Limb (tissue), 2 donors: ENCODE measurements at regions not wholly inside any gene's neighbourhood (a gene's known extent, or its start where the extent isn't known, plus 50 kb on each side); places are given as distances from the start of the nearest gene placed in this dataset.
A peak's percentile ranks its signal among the peaks of the same experiment; 100 is the strongest.
"Not testable (repeated sequence)": the region's sequence is repeated elsewhere in the genome, so short reads cannot be mapped to it uniquely, and the experiment has no call there.

ENCODE experiments used
- DNase-seq, 2 donors: peaks; one replicate each; pipeline ENCODE4 v3.0.0-alpha.2; 2016; ENCODE audit errors: extremely low spot score in 2 of 2

- DNase-seq = no peak
These were observed 54.4 kb upstream of the BMP4 start for GRCh38 chr14:54010981-54011380.

GRCh38 chr14:54023027-54023426 is 66.4 kb upstream of the BMP4 start:
- no peak for DNase-seq

- no peak for DNase-seq
These were observed 69.0 kb upstream of the BMP4 start for GRCh38 chr14:54025661-54026060.

- no peak for DNase-seq
These were observed 70.0 kb upstream of the BMP4 start for GRCh38 chr14:54026671-54027070.

GRCh38 chr14:54030996-54031395 is 74.4 kb upstream of the BMP4 start:
- DNase-seq = not testable (repeated sequence)

GRCh38 chr14:54033285-54033684 is 76.7 kb upstream of the BMP4 start:
- DNase-seq = not testable (repeated sequence)

- DNase-seq = no peak
These were observed 82.1 kb upstream of the BMP4 start for GRCh38 chr14:54038724-54039123.

- DNase-seq = no peak
These were observed 82.7 kb upstream of the BMP4 start for GRCh38 chr14:54039311-54039710.

- DNase-seq = no peak
These were observed 84.2 kb upstream of the BMP4 start for GRCh38 chr14:54040846-54041245.

GRCh38 chr14:54046250-54046649 is 89.6 kb upstream of the BMP4 start:
- DNase-seq = no peak

- no peak for DNase-seq
These were observed 91.2 kb upstream of the BMP4 start for GRCh38 chr14:54047645-54048308.

- DNase-seq = no peak
These were observed 91.7 kb upstream of the BMP4 start for GRCh38 chr14:54048311-54048710.

GRCh38 chr14:54048736-54049135 is 92.1 kb upstream of the BMP4 start:
- DNase-seq = no peak

GRCh38 chr14:54050759-54051158 is 94.1 kb upstream of the BMP4 start:
- no peak for DNase-seq

- no peak for DNase-seq
These were observed 96.2 kb upstream of the BMP4 start for GRCh38 chr14:54052696-54053385.

GRCh38 chr14:54053386-54053745 is 96.7 kb upstream of the BMP4 start:
- no peak for DNase-seq

- DNase-seq = peak in 1 of 2 donors; percentile 10
These were observed 101.9 kb upstream of the BMP4 start for GRCh38 chr14:54058505-54058904.

- no peak for DNase-seq
These were observed 127.1 kb upstream of the BMP4 start for GRCh38 chr14:54083549-54084239.

- DNase-seq = no peak
These were observed 128.7 kb upstream of the BMP4 start for GRCh38 chr14:54085232-54085761.

GRCh38 chr14:54085841-54086240 is 129.2 kb upstream of the BMP4 start:
- DNase-seq = no peak

- DNase-seq = no peak
These were observed 130.1 kb upstream of the BMP4 start for GRCh38 chr14:54086767-54087166.

- no peak for DNase-seq
These were observed 130.8 kb upstream of the BMP4 start for GRCh38 chr14:54087376-54087775.
